ENCODE measurements at regions not wholly inside any gene's neighbourhood (a gene's known extent, or its start where the extent isn't known, plus 50 kb on each side); places are given as distances from the start of the nearest gene placed in this dataset.
"Not testable (repeated sequence)": the region's sequence is repeated elsewhere in the genome, so short reads cannot be mapped to it uniquely, and the experiment has no call there.

GRCh38 chr3:67173130-67173529, 175.0 kb downstream of the KBTBD8 start:
- H3K4me3 Mint-ChIP-seq; H3K4me1 Mint-ChIP-seq (ENCODE audit: low read depth); H3K36me3 Mint-ChIP-seq (ENCODE audit: low read depth); H3K27ac Mint-ChIP-seq; intact Hi-C loops (cut with micrococcal nuclease); H3K9me3 Mint-ChIP-seq; H3K27me3 Mint-ChIP-seq (ENCODE audit: insufficient read depth); DNase-seq (ENCODE audit: low spot score): not testable (repeated sequence)

- Mint-ChIP-seq H3K9me3 (no peaks in the 10 kb centered on the region), H3K36me3 (ENCODE audit: low read depth) (no peaks in the 10 kb centered on the region), H3K27ac (no peak overlapping the region), H3K4me3 (no peak overlapping the region), H3K4me1 (ENCODE audit: low read depth) (no peaks in the 10 kb centered on the region), H3K27me3 (ENCODE audit: insufficient read depth) (no peaks in the 10 kb centered on the region)
- intact Hi-C loops (cut with micrococcal nuclease) = no loop called here
- no peak for DNase-seq (ENCODE audit: low spot score)
Observed at GRCh38 chr3:67176396-67176795, 178.3 kb downstream of the KBTBD8 start.

- no peak overlapping the region for H3K4me3 Mint-ChIP-seq
- H3K27me3 Mint-ChIP-seq (ENCODE audit: insufficient read depth) = no peaks in the 10 kb centered on the region
- intact Hi-C loops (cut with micrococcal nuclease) = no loop called here
- H3K9me3 Mint-ChIP-seq = no peaks in the 10 kb centered on the region
- no peaks in the 10 kb centered on the region for H3K36me3 Mint-ChIP-seq (ENCODE audit: low read depth)
- H3K4me1 Mint-ChIP-seq (ENCODE audit: low read depth) = no peaks in the 10 kb centered on the region
- H3K27ac Mint-ChIP-seq = no peak overlapping the region
- no peak for DNase-seq (ENCODE audit: low spot score)
Observed at GRCh38 chr3:67192466-67192865, 194.4 kb downstream of the KBTBD8 start.

- Mint-ChIP-seq H3K27me3 (ENCODE audit: insufficient read depth) (no peaks in the 10 kb centered on the region), H3K27ac (no peak overlapping the region), H3K9me3 (no peaks in the 10 kb centered on the region), H3K4me3 (no peak overlapping the region), H3K36me3 (ENCODE audit: low read depth) (no peaks in the 10 kb centered on the region), H3K4me1 (ENCODE audit: low read depth) (no peaks in the 10 kb centered on the region)
- intact Hi-C loops (cut with micrococcal nuclease) = no loop called here
- DNase-seq (ENCODE audit: low spot score) = no peak
Observed at GRCh38 chr3:67196677-67197076, 198.6 kb downstream of the KBTBD8 start.

- Mint-ChIP-seq H3K4me1 (ENCODE audit: low read depth) (no peaks in the 10 kb centered on the region), H3K4me3 (no peak overlapping the region), H3K36me3 (ENCODE audit: low read depth) (no peaks in the 10 kb centered on the region), H3K27ac (no peak overlapping the region), H3K27me3 (ENCODE audit: insufficient read depth) (no peaks in the 10 kb centered on the region), H3K9me3 (no peaks in the 10 kb centered on the region)
- DNase-seq (ENCODE audit: low spot score) = no peak
- intact Hi-C loops (cut with micrococcal nuclease) = no loop called here
Observed at GRCh38 chr3:67198374-67198773, 200.3 kb downstream of the KBTBD8 start.

GRCh38 chr3:67200618-67201017, 202.5 kb downstream of the KBTBD8 start:
- H3K27ac Mint-ChIP-seq = no peak overlapping the region
- H3K4me3 Mint-ChIP-seq = no peak overlapping the region
- no peaks in the 10 kb centered on the region for H3K9me3 Mint-ChIP-seq
- no peaks in the 10 kb centered on the region for H3K36me3 Mint-ChIP-seq (ENCODE audit: low read depth)
- no peaks in the 10 kb centered on the region for H3K4me1 Mint-ChIP-seq (ENCODE audit: low read depth)
- intact Hi-C loops (cut with micrococcal nuclease) = no loop called here
- no peak for DNase-seq (ENCODE audit: low spot score)
- H3K27me3 Mint-ChIP-seq (ENCODE audit: insufficient read depth) = no peaks in the 10 kb centered on the region

GRCh38 chr3:67201026-67201425, 202.9 kb downstream of the KBTBD8 start:
- intact Hi-C loops (cut with micrococcal nuclease) = no loop called here
- Mint-ChIP-seq H3K9me3 (no peaks in the 10 kb centered on the region), H3K4me1 (ENCODE audit: low read depth) (no peaks in the 10 kb centered on the region), H3K36me3 (ENCODE audit: low read depth) (no peaks in the 10 kb centered on the region), H3K27me3 (ENCODE audit: insufficient read depth) (no peaks in the 10 kb centered on the region), H3K4me3 (no peak overlapping the region), H3K27ac (no peak overlapping the region)
- no peak for DNase-seq (ENCODE audit: low spot score)

GRCh38 chr3:67202053-67202452, 203.9 kb downstream of the KBTBD8 start:
- DNase-seq (ENCODE audit: low spot score) = no peak
- intact Hi-C loops (cut with micrococcal nuclease) = no loop called here
- H3K4me1 Mint-ChIP-seq (ENCODE audit: low read depth) = no peaks in the 10 kb centered on the region
- H3K36me3 Mint-ChIP-seq (ENCODE audit: low read depth) = no peaks in the 10 kb centered on the region
- H3K27ac Mint-ChIP-seq = no peak overlapping the region
- no peak overlapping the region for H3K4me3 Mint-ChIP-seq
- no peaks in the 10 kb centered on the region for H3K27me3 Mint-ChIP-seq (ENCODE audit: insufficient read depth)
- H3K9me3 Mint-ChIP-seq = no peaks in the 10 kb centered on the region

- intact Hi-C loops (cut with micrococcal nuclease) = no loop called here
- H3K27me3 Mint-ChIP-seq (ENCODE audit: insufficient read depth) = no peaks in the 10 kb centered on the region
- no peaks in the 10 kb centered on the region for H3K36me3 Mint-ChIP-seq (ENCODE audit: low read depth)
- no peak for DNase-seq (ENCODE audit: low spot score)
- no peak overlapping the region for H3K4me3 Mint-ChIP-seq
- H3K4me1 Mint-ChIP-seq (ENCODE audit: low read depth) = no peaks in the 10 kb centered on the region
- H3K9me3 Mint-ChIP-seq = no peaks in the 10 kb centered on the region
- H3K27ac Mint-ChIP-seq = no peak overlapping the region
Observed at GRCh38 chr3:67204951-67205350, 206.8 kb downstream of the KBTBD8 start.

- Mint-ChIP-seq H3K9me3 (no peaks in the 10 kb centered on the region), H3K27me3 (ENCODE audit: insufficient read depth) (no peaks in the 10 kb centered on the region), H3K27ac (no peak overlapping the region), H3K4me1 (ENCODE audit: low read depth) (no peaks in the 10 kb centered on the region), H3K4me3 (no peak overlapping the region), H3K36me3 (ENCODE audit: low read depth) (no peaks in the 10 kb centered on the region)
- intact Hi-C loops (cut with micrococcal nuclease) = no loop called here
- no peak for DNase-seq (ENCODE audit: low spot score)
Observed at GRCh38 chr3:67215690-67216089, 217.6 kb downstream of the KBTBD8 start.

- no peaks in the 10 kb centered on the region for H3K36me3 Mint-ChIP-seq (ENCODE audit: low read depth)
- H3K27ac Mint-ChIP-seq = no peak overlapping the region
- DNase-seq (ENCODE audit: low spot score) = no peak
- no peaks in the 10 kb centered on the region for H3K27me3 Mint-ChIP-seq (ENCODE audit: insufficient read depth)
- intact Hi-C loops (cut with micrococcal nuclease) = no loop called here
- H3K4me1 Mint-ChIP-seq (ENCODE audit: low read depth) = no peaks in the 10 kb centered on the region
- H3K9me3 Mint-ChIP-seq = no peaks in the 10 kb centered on the region
- no peak overlapping the region for H3K4me3 Mint-ChIP-seq
Observed at GRCh38 chr3:67227030-67227429, 228.9 kb downstream of the KBTBD8 start.

GRCh38 chr3:67228136-67228535, 230.0 kb downstream of the KBTBD8 start:
- Mint-ChIP-seq H3K36me3 (ENCODE audit: low read depth) (no peaks in the 10 kb centered on the region), H3K4me1 (ENCODE audit: low read depth) (no peaks in the 10 kb centered on the region), H3K27ac (no peak overlapping the region), H3K9me3 (no peaks in the 10 kb centered on the region), H3K4me3 (no peak overlapping the region), H3K27me3 (ENCODE audit: insufficient read depth) (no peaks in the 10 kb centered on the region)
- intact Hi-C loops (cut with micrococcal nuclease) = no loop called here
- DNase-seq (ENCODE audit: low spot score) = no peak

GRCh38 chr3:67232642-67233041, 234.5 kb downstream of the KBTBD8 start:
- no peaks in the 10 kb centered on the region for H3K4me1 Mint-ChIP-seq (ENCODE audit: low read depth)
- intact Hi-C loops (cut with micrococcal nuclease) = no loop called here
- no peaks in the 10 kb centered on the region for H3K9me3 Mint-ChIP-seq
- H3K4me3 Mint-ChIP-seq = no peak overlapping the region
- H3K27ac Mint-ChIP-seq = no peak overlapping the region
- no peak for DNase-seq (ENCODE audit: low spot score)
- H3K27me3 Mint-ChIP-seq (ENCODE audit: insufficient read depth) = no peaks in the 10 kb centered on the region
- no peaks in the 10 kb centered on the region for H3K36me3 Mint-ChIP-seq (ENCODE audit: low read depth)

GRCh38 chr3:67239353-67239752, 241.2 kb downstream of the KBTBD8 start:
- no peak overlapping the region for H3K4me3 Mint-ChIP-seq

More at GRCh38 chr3:67239353-67239752, 241.2 kb downstream of the KBTBD8 start:
- H3K27ac Mint-ChIP-seq = no peak overlapping the region
- no peaks in the 10 kb centered on the region for H3K9me3 Mint-ChIP-seq
- H3K4me1 Mint-ChIP-seq (ENCODE audit: low read depth) = no peaks in the 10 kb centered on the region
- H3K27me3 Mint-ChIP-seq (ENCODE audit: insufficient read depth) = no peaks in the 10 kb centered on the region
- no peaks in the 10 kb centered on the region for H3K36me3 Mint-ChIP-seq (ENCODE audit: low read depth)
- intact Hi-C loops (cut with micrococcal nuclease) = no loop called here
- no peak for DNase-seq (ENCODE audit: low spot score)

Data from activated T-helper 1 cell treated with anti-CD3 and anti-CD28 coated beads, Interleukin-12 subunit alpha, Interleukin-12 subunit beta, Interleukin-2, Interleukin-4 antibody, amounts not matched to agents 30 ng/mL and 10 ng/mL and 1 ng/mL, durations not matched to agents 14 hours and 24 hours and 36 hours (primary cell).